Liver (tissue), 8 donors: ENCODE measurements at regions not wholly inside any gene's neighbourhood (a gene's known extent, or its start where the extent isn't known, plus 50 kb on each side); places are given as distances from the start of the nearest gene placed in this dataset.

ENCODE experiments used
- DNase-seq: peaks from one replicate; pipeline ENCODE4 v3.0.0-alpha.2; 2017; ENCODE audit warnings: low spot score
- H3K27ac ChIP-seq, 2 donors: one replicate each; pipeline ENCODE4 v1.7.0; 2013; ENCODE audit warnings: inconsistent platforms in 2 of 2, low read length in 2 of 2, control low read depth in 1 of 2, low read depth in 1 of 2, mild to moderate bottlenecking in 1 of 2
- H3K27me3 ChIP-seq, 4 donors: one replicate each; pipeline versions ENCODE4 v1.6.1 to v1.7.0; 2013; ENCODE audit warnings: low read length in 3 of 4, inconsistent platforms in 1 of 4, mild to moderate bottlenecking in 1 of 4, moderate library complexity in 1 of 4; ENCODE audit not compliant: control insufficient read depth in 4 of 4, insufficient read depth in 4 of 4
- H3K36me3 ChIP-seq, 4 donors: one replicate each; pipeline versions ENCODE4 v1.6.1 to v1.7.0; 2013; ENCODE audit warnings: low read length in 3 of 4, mild to moderate bottlenecking in 3 of 4, low read depth in 1 of 4, moderate library complexity in 1 of 4; ENCODE audit not compliant: control insufficient read depth in 4 of 4, insufficient read depth in 3 of 4
- H3K4me1 ChIP-seq, 4 donors: one replicate each; pipeline versions ENCODE4 v1.6.1 to v1.7.0; 2013; ENCODE audit warnings: low read length in 3 of 4, mild to moderate bottlenecking in 3 of 4, moderate library complexity in 1 of 4; ENCODE audit not compliant: control insufficient read depth in 4 of 4, insufficient read depth in 4 of 4
- H3K4me3 ChIP-seq, 3 donors: one replicate each; pipeline versions ENCODE4 v1.6.1 to v1.7.0; 2013; ENCODE audit warnings: low read length in 3 of 3, control low read depth in 1 of 3, low read depth in 1 of 3, mild to moderate bottlenecking in 1 of 3
- H3K9ac ChIP-seq, 2 donors: one replicate each; pipeline ENCODE4 v1.7.0; 2013; ENCODE audit warnings: low read length in 2 of 2, mild to moderate bottlenecking in 2 of 2, moderate library complexity in 2 of 2, control low read depth in 1 of 2, low read depth in 1 of 2
- H3K9me3 ChIP-seq, 4 donors: one replicate each; pipeline versions ENCODE4 v1.6.1 to v1.7.0; 2013; ENCODE audit warnings: low read length in 3 of 4; ENCODE audit not compliant: control insufficient read depth in 4 of 4
- ATF3 ChIP-seq: IDR thresholded peaks from 2 replicates; pipeline ENCODE4 v1.6.1; 2016; ENCODE audit warnings: antibody characterized with exemption
- CTCF ChIP-seq: fragments of 150-350 bp; IDR thresholded peaks from 2 replicates; pipeline ENCODE4 v1.5.1; 2017; ENCODE audit warnings: improper control_type of control experiment, low read depth, low read length; ENCODE audit not compliant: missing input control
- EGR1 ChIP-seq, 2 donors: IDR thresholded peaks; 2 replicates each; pipeline ENCODE4 v1.6.1; 2016 to 2018; ENCODE audit warnings: antibody characterized with exemption in 2 of 2, low read depth in 2 of 2
- FOXA1 ChIP-seq: IDR thresholded peaks from 2 replicates; pipeline ENCODE4 v1.6.1; 2016; ENCODE audit warnings: antibody characterized with exemption
- FOXA2 ChIP-seq: IDR thresholded peaks from 2 replicates; pipeline ENCODE4 v1.6.1; 2016; ENCODE audit warnings: antibody characterized with exemption
- GABPA ChIP-seq, 2 donors: IDR thresholded peaks in 1 of 2; conservative IDR thresholded peaks in 1 of 2; 2 replicates each; pipeline ENCODE4 v1.6.1; 2016; ENCODE audit warnings: antibody characterized with exemption in 2 of 2, mild to moderate bottlenecking in 1 of 2, moderate library complexity in 1 of 2
- HNF4A ChIP-seq, 2 donors: conservative IDR thresholded peaks; 2 replicates each; pipeline ENCODE4 v1.6.1; 2016; ENCODE audit warnings: antibody characterized with exemption in 2 of 2, mild to moderate bottlenecking in 2 of 2
- HNF4G ChIP-seq: IDR thresholded peaks from 2 replicates; pipeline ENCODE4 v1.6.1; 2016; ENCODE audit warnings: antibody characterized with exemption
- JUND ChIP-seq, 2 donors: IDR thresholded peaks; 2 replicates each; pipeline ENCODE4 v1.6.1; 2016; ENCODE audit warnings: antibody characterized with exemption in 2 of 2
- NR2F2 ChIP-seq: IDR thresholded peaks from 2 replicates; pipeline ENCODE4 v1.6.1; 2016; ENCODE audit warnings: antibody characterized with exemption
- RAD21 ChIP-seq, 2 donors: IDR thresholded peaks; 2 replicates each; pipeline ENCODE4 v1.6.1; 2016; ENCODE audit warnings: antibody characterized with exemption in 2 of 2, mild to moderate bottlenecking in 2 of 2
- RXRA ChIP-seq, 2 donors: IDR thresholded peaks; 2 replicates each; pipeline ENCODE4 v1.6.1; 2017 to 2018; ENCODE audit warnings: antibody characterized with exemption in 2 of 2, mild to moderate bottlenecking in 1 of 2
- SP1 ChIP-seq: IDR thresholded peaks from 2 replicates; pipeline ENCODE4 v1.6.1; 2018; ENCODE audit warnings: antibody characterized with exemption, mild to moderate bottlenecking
- TAF1 ChIP-seq: conservative IDR thresholded peaks from 2 replicates; pipeline ENCODE4 v1.6.1; 2016; ENCODE audit warnings: antibody characterized with exemption, mild to moderate bottlenecking
- YY1 ChIP-seq: IDR thresholded peaks from 2 replicates; pipeline ENCODE4 v1.6.1; 2016; ENCODE audit warnings: antibody characterized with exemption, mild to moderate bottlenecking
- WGBS: extraction: QIAGEN DNeasy Blood & Tissue Kit; methylation state at CpG from one replicate; pipeline ENCODE4 v1.1.7; 2013; 5-methylcytosine and 5-hydroxymethylcytosine counted together
- TF ChIP-seq, protein P1 (sequence below): IDR thresholded peaks from 2 replicates; pipeline ENCODE4 v1.6.1; 2016; ENCODE audit warnings: antibody characterized with exemption
- TF ChIP-seq, protein P2 (sequence below): IDR thresholded peaks from 2 replicates; pipeline ENCODE4 v1.6.1; 2016; ENCODE audit warnings: antibody characterized with exemption
- TF ChIP-seq, protein P3 (sequence below): IDR thresholded peaks from 2 replicates; pipeline ENCODE4 v1.6.1; 2016; ENCODE audit warnings: antibody characterized with exemption, mild to moderate bottlenecking
- donor health status: healthy.
- donor health status: healthy.
- donor health status: healthy.
- donor health status: healthy.
- donor health status: healthy.

DNA sequence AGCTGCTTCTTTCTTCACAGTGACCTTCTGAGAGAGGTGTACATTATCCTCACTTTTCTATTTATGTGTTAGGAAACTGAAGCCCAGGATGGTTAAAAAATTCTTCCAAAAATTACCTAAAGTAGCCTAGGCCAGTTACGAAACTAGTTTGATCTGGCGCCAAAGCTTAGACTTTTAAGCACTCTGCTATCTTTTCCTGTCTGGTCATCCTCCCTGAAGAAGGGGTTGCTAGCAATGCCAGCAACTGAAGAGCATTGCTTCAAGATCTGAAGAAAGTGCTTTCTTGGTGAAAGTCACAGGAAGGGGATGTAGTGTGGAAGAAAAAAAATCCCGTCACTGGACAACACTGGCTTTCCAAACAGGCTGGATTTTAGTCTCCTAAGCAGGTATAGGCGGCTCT, 618.8 kb upstream of the GRM7 start (continued):
- TF ChIP-seq RAD21 (IDR thresholded peaks at IDR 0.05) (no peak), RXRA (IDR thresholded peaks at IDR 0.05) (no peak), SP1 (no peak), GABPA (IDR thresholded peaks at IDR 0.05 in 1 of 2, conservative IDR thresholded peaks at IDR 0.05 in 1 of 2) (no peak), CTCF (no peak), YY1 (no peak), FOXA2 (no peak)

GRCh38 chr3:6248528-6248927, 612.4 kb upstream of the GRM7 start:
- Histone ChIP-seq H3K36me3 (no peaks in the 10 kb centered on the region), H3K9ac (no peak overlapping the region), H3K9me3 (no peaks in the 10 kb centered on the region), H3K4me3 (no peak overlapping the region), H3K4me1 (no peaks in the 10 kb centered on the region), H3K27ac (no peak overlapping the region), H3K27me3 (no peaks in the 10 kb centered on the region)
- DNase-seq, result no peak
- WGBS, result 67% methylated on average over 2 of the region's 2 CpGs
- no peak for TF ChIP-seq FOXA1
- no peak for TF ChIP-seq CTCF
- no peak for TF ChIP-seq RXRA (IDR thresholded peaks at IDR 0.05)
- no peak for TF ChIP-seq ATF3
- TF ChIP-seq GABPA (IDR thresholded peaks at IDR 0.05 in 1 of 2, conservative IDR thresholded peaks at IDR 0.05 in 1 of 2), result no peak
- TF ChIP-seq, protein P1, sequence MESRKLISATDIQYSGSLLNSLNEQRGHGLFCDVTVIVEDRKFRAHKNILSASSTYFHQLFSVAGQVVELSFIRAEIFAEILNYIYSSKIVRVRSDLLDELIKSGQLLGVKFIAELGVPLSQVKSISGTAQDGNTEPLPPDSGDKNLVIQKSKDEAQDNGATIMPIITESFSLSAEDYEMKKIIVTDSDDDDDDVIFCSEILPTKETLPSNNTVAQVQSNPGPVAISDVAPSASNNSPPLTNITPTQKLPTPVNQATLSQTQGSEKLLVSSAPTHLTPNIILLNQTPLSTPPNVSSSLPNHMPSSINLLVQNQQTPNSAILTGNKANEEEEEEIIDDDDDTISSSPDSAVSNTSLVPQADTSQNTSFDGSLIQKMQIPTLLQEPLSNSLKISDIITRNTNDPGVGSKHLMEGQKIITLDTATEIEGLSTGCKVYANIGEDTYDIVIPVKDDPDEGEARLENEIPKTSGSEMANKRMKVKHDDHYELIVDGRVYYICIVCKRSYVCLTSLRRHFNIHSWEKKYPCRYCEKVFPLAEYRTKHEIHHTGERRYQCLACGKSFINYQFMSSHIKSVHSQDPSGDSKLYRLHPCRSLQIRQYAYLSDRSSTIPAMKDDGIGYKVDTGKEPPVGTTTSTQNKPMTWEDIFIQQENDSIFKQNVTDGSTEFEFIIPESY, result no peak
- no peak for TF ChIP-seq YY1
- TF ChIP-seq JUND (IDR thresholded peaks at IDR 0.05), result no peak

DNA sequence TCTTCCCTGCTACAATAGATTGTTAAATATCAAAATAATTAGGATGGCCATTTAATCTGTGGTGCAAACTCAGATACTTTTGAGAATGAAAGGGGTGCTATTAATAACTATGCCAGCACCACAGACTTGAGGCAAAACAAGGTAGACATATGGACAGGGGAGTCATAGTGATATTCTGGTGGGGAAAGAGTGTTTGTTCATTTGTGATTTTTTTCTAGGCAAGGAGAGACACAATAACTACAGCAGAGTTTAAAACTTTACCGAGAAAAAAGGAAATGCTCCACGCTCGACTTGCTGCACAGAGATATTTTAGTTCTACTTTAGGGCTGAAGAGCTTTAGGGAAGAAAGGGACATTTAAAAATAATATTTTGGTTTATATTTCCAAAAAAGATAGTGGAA, 611.2 kb upstream of the GRM7 start:
- H3K27ac ChIP-seq, result no peak overlapping the region
- 79% methylated on average over 3 of the region's 3 CpGs for WGBS
- H3K36me3 ChIP-seq, result no peaks in the 10 kb centered on the region
- H3K4me3 ChIP-seq, result no peak overlapping the region
- H3K9ac ChIP-seq, result no peak overlapping the region
- peaks cover 0 to 2% (median 0%) of the 10 kb centered on the region in 4 donors for H3K27me3 ChIP-seq
- peaks cover 0 to 4% (median under 1%) of the 10 kb centered on the region in 4 donors for H3K9me3 ChIP-seq
- no peaks in the 10 kb centered on the region for H3K4me1 ChIP-seq
- DNase-seq, result no peak
- TF ChIP-seq, protein P2, sequence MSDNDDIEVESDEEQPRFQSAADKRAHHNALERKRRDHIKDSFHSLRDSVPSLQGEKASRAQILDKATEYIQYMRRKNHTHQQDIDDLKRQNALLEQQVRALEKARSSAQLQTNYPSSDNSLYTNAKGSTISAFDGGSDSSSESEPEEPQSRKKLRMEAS, result no peak
- TF ChIP-seq FOXA2, result no peak
- TF ChIP-seq ATF3, result no peak
- TF ChIP-seq RAD21 (IDR thresholded peaks at IDR 0.05), result no peak
- TF ChIP-seq HNF4A (conservative IDR thresholded peaks at IDR 0.05), result no peak
- TF ChIP-seq HNF4G, result no peak
- TF ChIP-seq SP1, result no peak
- no peak for TF ChIP-seq GABPA (IDR thresholded peaks at IDR 0.05 in 1 of 2, conservative IDR thresholded peaks at IDR 0.05 in 1 of 2)
- no peak for TF ChIP-seq EGR1 (IDR thresholded peaks at IDR 0.05; ENCODE audit: low read depth in 2 of 2)
- TF ChIP-seq, protein P1, result no peak
- TF ChIP-seq, protein P3, sequence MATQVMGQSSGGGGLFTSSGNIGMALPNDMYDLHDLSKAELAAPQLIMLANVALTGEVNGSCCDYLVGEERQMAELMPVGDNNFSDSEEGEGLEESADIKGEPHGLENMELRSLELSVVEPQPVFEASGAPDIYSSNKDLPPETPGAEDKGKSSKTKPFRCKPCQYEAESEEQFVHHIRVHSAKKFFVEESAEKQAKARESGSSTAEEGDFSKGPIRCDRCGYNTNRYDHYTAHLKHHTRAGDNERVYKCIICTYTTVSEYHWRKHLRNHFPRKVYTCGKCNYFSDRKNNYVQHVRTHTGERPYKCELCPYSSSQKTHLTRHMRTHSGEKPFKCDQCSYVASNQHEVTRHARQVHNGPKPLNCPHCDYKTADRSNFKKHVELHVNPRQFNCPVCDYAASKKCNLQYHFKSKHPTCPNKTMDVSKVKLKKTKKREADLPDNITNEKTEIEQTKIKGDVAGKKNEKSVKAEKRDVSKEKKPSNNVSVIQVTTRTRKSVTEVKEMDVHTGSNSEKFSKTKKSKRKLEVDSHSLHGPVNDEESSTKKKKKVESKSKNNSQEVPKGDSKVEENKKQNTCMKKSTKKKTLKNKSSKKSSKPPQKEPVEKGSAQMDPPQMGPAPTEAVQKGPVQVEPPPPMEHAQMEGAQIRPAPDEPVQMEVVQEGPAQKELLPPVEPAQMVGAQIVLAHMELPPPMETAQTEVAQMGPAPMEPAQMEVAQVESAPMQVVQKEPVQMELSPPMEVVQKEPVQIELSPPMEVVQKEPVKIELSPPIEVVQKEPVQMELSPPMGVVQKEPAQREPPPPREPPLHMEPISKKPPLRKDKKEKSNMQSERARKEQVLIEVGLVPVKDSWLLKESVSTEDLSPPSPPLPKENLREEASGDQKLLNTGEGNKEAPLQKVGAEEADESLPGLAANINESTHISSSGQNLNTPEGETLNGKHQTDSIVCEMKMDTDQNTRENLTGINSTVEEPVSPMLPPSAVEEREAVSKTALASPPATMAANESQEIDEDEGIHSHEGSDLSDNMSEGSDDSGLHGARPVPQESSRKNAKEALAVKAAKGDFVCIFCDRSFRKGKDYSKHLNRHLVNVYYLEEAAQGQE, result no peak
- TF ChIP-seq TAF1, result no peak
- no peak for TF ChIP-seq YY1
- no peak for TF ChIP-seq FOXA1
- no peak for TF ChIP-seq NR2F2
